MCF 10A (cell line): ENCODE measurements at regions not wholly inside any gene's neighbourhood (a gene's known extent, or its start where the extent isn't known, plus 50 kb on each side); places are given as distances from the start of the nearest gene placed in this dataset.

Source experiments
- BruUV-seq: library from RNA; stranded (reverse); fragments of 400-500 nt; replicated peaks from 2 replicates; lab custom pipeline; 2021; lab: Mats Ljungman, UMichigan
- CTCF ChIA-PET: fragments of 300-600 bp; sonication (Branson Sonifier 250); formaldehyde crosslinking; extraction: SDS; loops from one replicate; lab custom pipeline; 2021; ENCODE audit warnings: antibody characterized with exemption, inconsistent platforms; lab: Yijun Ruan, JAX
- POLR2A ChIA-PET: fragments of 300-600, 350-650 bp; sonication (Branson Sonifier 250); formaldehyde crosslinking; extraction: SDS; loops from one replicate; lab custom pipeline; 2020; ENCODE audit warnings: antibody characterized with exemption, inconsistent platforms; lab: Yijun Ruan, JAX
- DNase-seq: peaks from one replicate; pipeline ENCODE4 v3.0.0-alpha.2; 2018; ENCODE audit not compliant: unreplicated experiment
- H3K27ac Mint-ChIP-seq: one replicate; pipeline ENCODE4 v1.8.0; 2022; ENCODE audit warnings: mild to moderate bottlenecking, low read depth, mixed read lengths; ENCODE audit not compliant: unreplicated experiment
- H3K27me3 Mint-ChIP-seq: one replicate; pipeline ENCODE4 v1.8.0; 2022; ENCODE audit warnings: mixed read lengths; ENCODE audit not compliant: insufficient read depth, unreplicated experiment
- H3K36me3 Mint-ChIP-seq: one replicate; pipeline ENCODE4 v1.8.0; 2022; ENCODE audit warnings: mild to moderate bottlenecking, moderate library complexity, mixed read lengths; ENCODE audit not compliant: insufficient read depth, unreplicated experiment
- H3K4me1 Mint-ChIP-seq: one replicate; pipeline ENCODE4 v1.8.0; 2022; ENCODE audit warnings: mixed read lengths; ENCODE audit not compliant: insufficient read depth, unreplicated experiment
- H3K4me3 Mint-ChIP-seq: one replicate; pipeline ENCODE4 v1.8.0; 2022; ENCODE audit warnings: mild to moderate bottlenecking, moderate library complexity, mixed read lengths; ENCODE audit not compliant: unreplicated experiment
- H3K9me3 Mint-ChIP-seq: one replicate; pipeline ENCODE4 v1.8.0; 2022; ENCODE audit warnings: mixed read lengths; ENCODE audit not compliant: unreplicated experiment
- CTCF ChIP-seq: fragments of 200-600 bp; IDR thresholded peaks from one replicate; pipeline ENCODE4 v1.8.0; 2022; ENCODE audit warnings: antibody characterized with exemption, mild to moderate bottlenecking; ENCODE audit not compliant: unreplicated experiment
- intact Hi-C: fragments of 100-400 bp; cut with micrococcal nuclease; formaldehyde crosslinking; loops from 2 replicates; pipeline ENCODE4 v1.14.1; 2022

GRCh38 chr7:43010061-43010460 lies 77.9 kb downstream of the MRPL32 start:
- intact Hi-C loops: no loop called here
- no peak for TF ChIP-seq CTCF
- H3K4me3 Mint-ChIP-seq: no peak overlapping the region
- H3K4me1 Mint-ChIP-seq: no peaks in the 10 kb centered on the region
- no peaks in the 10 kb centered on the region for H3K27me3 Mint-ChIP-seq
- no peaks in the 10 kb centered on the region for H3K36me3 Mint-ChIP-seq
- no TSS peak for BruUV-seq
- CTCF ChIA-PET: no interaction called here
- H3K9me3 Mint-ChIP-seq: peaks cover 8% of the 10 kb centered on the region
- no peak overlapping the region for H3K27ac Mint-ChIP-seq
- POLR2A ChIA-PET: no interaction called here
- no peak for DNase-seq

GRCh38 chr7:43011879-43012278 lies 79.7 kb downstream of the MRPL32 start:
- Mint-ChIP-seq H3K27ac (no peak overlapping the region), H3K9me3 (peaks cover 8% of the 10 kb centered on the region), H3K4me1 (no peaks in the 10 kb centered on the region), H3K36me3 (no peaks in the 10 kb centered on the region), H3K4me3 (no peak overlapping the region), H3K27me3 (no peaks in the 10 kb centered on the region)
- no peak for DNase-seq
- ChIA-PET CTCF (no interaction called here), POLR2A (interaction anchor here (0.9 kb wide), 1 partner anchor 22 kb away, joined by 4 read pairs; no protein-coding TSS in a partner anchor)
- BruUV-seq: no TSS peak
- intact Hi-C loops: no loop called here
- no peak for TF ChIP-seq CTCF

- H3K27ac Mint-ChIP-seq: no peak overlapping the region
- peaks cover 10% of the 10 kb centered on the region for H3K4me1 Mint-ChIP-seq
- H3K4me3 Mint-ChIP-seq: no peak overlapping the region
- ChIA-PET CTCF (no interaction called here), POLR2A (no interaction called here)
- intact Hi-C loops: no loop called here
- H3K9me3 Mint-ChIP-seq: peaks cover 16% of the 10 kb centered on the region
- DNase-seq: no peak
- no peaks in the 10 kb centered on the region for H3K27me3 Mint-ChIP-seq
- H3K36me3 Mint-ChIP-seq: peaks cover 6% of the 10 kb centered on the region
- no peak for TF ChIP-seq CTCF
- no TSS peak for BruUV-seq
Observed at GRCh38 chr7:43014406-43014805, 82.2 kb downstream of the MRPL32 start.

- CTCF ChIA-PET: interaction anchor here (0.6 kb wide), 1 partner anchor 108 kb away, joined by 3 read pairs; no protein-coding TSS in a partner anchor
- no peak for DNase-seq
- Mint-ChIP-seq H3K9me3 (peaks cover 16% of the 10 kb centered on the region), H3K27ac (no peak overlapping the region), H3K4me1 (peaks cover 10% of the 10 kb centered on the region), H3K27me3 (no peaks in the 10 kb centered on the region), H3K4me3 (no peak overlapping the region), H3K36me3 (peaks cover 6% of the 10 kb centered on the region)
- POLR2A ChIA-PET: no interaction called here
- intact Hi-C loops: no loop called here
- no peak for TF ChIP-seq CTCF
- no TSS peak for BruUV-seq
Observed at GRCh38 chr7:43015301-43015700, 83.1 kb downstream of the MRPL32 start.
